Stimulated activated CD8-positive, alpha-beta memory T cell treated with anti-CD3 and anti-CD28 coated beads, Interleukin-15, amount 100 ng/mL, for 48 hours (primary cell): ENCODE measurements at regions not wholly inside any gene's neighbourhood (a gene's known extent, or its start where the extent isn't known, plus 50 kb on each side); places are given as distances from the start of the nearest gene placed in this dataset.

Experiments
- DNase-seq, 2 donors: peaks; one replicate each; pipeline ENCODE4 v3.0.0-alpha.2; 2020; ENCODE audit warnings: low read depth in 2 of 2

- no peak for DNase-seq
These were observed 98.9 kb downstream of the TNFSF18 start for GRCh38 chr1:172951730-172952365.

GRCh38 chr1:172952516-172952915 lies 98.2 kb downstream of the TNFSF18 start:
- no peak for DNase-seq

- DNase-seq = no peak
These were observed 96.1 kb downstream of the TNFSF18 start for GRCh38 chr1:172954476-172955150.

- DNase-seq = no peak
These were observed 95.5 kb downstream of the TNFSF18 start for GRCh38 chr1:172955161-172955815.

- DNase-seq = no peak
These were observed 93.9 kb downstream of the TNFSF18 start for GRCh38 chr1:172956871-172957270.

GRCh38 chr1:172957491-172957890 lies 93.2 kb downstream of the TNFSF18 start:
- no peak for DNase-seq

GRCh38 chr1:172959571-172959970 lies 91.2 kb downstream of the TNFSF18 start:
- DNase-seq = no peak

- DNase-seq = no peak
These were observed 90.7 kb downstream of the TNFSF18 start for GRCh38 chr1:172960019-172960418.

GRCh38 chr1:172960454-172961208 lies 90.1 kb downstream of the TNFSF18 start:
- DNase-seq = no peak

GRCh38 chr1:172964864-172965263 lies 85.9 kb downstream of the TNFSF18 start:
- DNase-seq = no peak

GRCh38 chr1:172966844-172967540 lies 83.7 kb downstream of the TNFSF18 start:
- DNase-seq = no peak

- no peak for DNase-seq
These were observed 82.8 kb downstream of the TNFSF18 start for GRCh38 chr1:172967936-172968335.

- no peak for DNase-seq
These were observed 81.1 kb downstream of the TNFSF18 start for GRCh38 chr1:172969611-172970010.

- no peak for DNase-seq
These were observed 80.6 kb downstream of the TNFSF18 start for GRCh38 chr1:172970186-172970585.

GRCh38 chr1:172971241-172971640 lies 79.5 kb downstream of the TNFSF18 start:
- no peak for DNase-seq

- DNase-seq = no peak
These were observed 78.5 kb downstream of the TNFSF18 start for GRCh38 chr1:172972258-172972657.

- DNase-seq = no peak
These were observed 77.3 kb downstream of the TNFSF18 start for GRCh38 chr1:172973424-172973823.

- no peak for DNase-seq
These were observed 74.3 kb downstream of the TNFSF18 start for GRCh38 chr1:172976222-172977041.

- no peak for DNase-seq
These were observed 73.3 kb downstream of the TNFSF18 start for GRCh38 chr1:172977296-172978017.

- no peak for DNase-seq
These were observed 72.1 kb downstream of the TNFSF18 start for GRCh38 chr1:172978595-172978994.
